Endothelial cell of umbilical vein (primary cell): ENCODE measurements at regions not wholly inside any gene's neighbourhood (a gene's known extent, or its start where the extent isn't known, plus 50 kb on each side); places are given as distances from the start of the nearest gene placed in this dataset.

Experiments used
- BruUV-seq: library from RNA; stranded (reverse); fragments of 400-500 nt; replicated peaks from 2 replicates; lab custom pipeline; 2021; lab: Mats Ljungman, UMichigan
- CTCF ChIA-PET: fragments of 300-600, 350-600 bp; sonication (Branson Sonifier 250); formaldehyde crosslinking; loops from one replicate; lab custom pipeline; 2021; ENCODE audit warnings: antibody characterized with exemption, inconsistent platforms; lab: Charles Lee
- POLR2A ChIA-PET: fragments of 300-600, 350-600 bp; sonication (Branson Sonifier 250); formaldehyde crosslinking; loops from one replicate; lab custom pipeline; 2021; ENCODE audit warnings: antibody characterized with exemption, inconsistent platforms; lab: Charles Lee
- DNase-seq: peaks from one replicate; pipeline ENCODE4 v3.0.0-alpha.2; 2011; ENCODE audit warnings: low read depth, low spot score
- FAIRE-seq: peaks from 2 replicates; lab custom pipeline; 2011; peaks lifted over from hg19 to GRCh38; lab: Jason Lieb, UNC
- H2AFZ ChIP-seq: 2 replicates; pipeline ENCODE4 v1.6.0; 2012; ENCODE audit warnings: low read depth, low read length, control low read depth, inconsistent platforms
- H3K27ac ChIP-seq: 2 replicates; pipeline ENCODE4 v1.5.1; 2011; ENCODE audit warnings: low read depth, mild to moderate bottlenecking, control low read depth, low read length, moderate library complexity; ENCODE audit not compliant: insufficient read depth
- H3K27me3 ChIP-seq, 2 experiments: 2 replicates each; pipeline versions ENCODE4 v1.6.0 to v1.6.1; 2011; ENCODE audit warnings: low read length in 2 of 2, mixed read lengths in 1 of 2; ENCODE audit not compliant: control insufficient read depth in 2 of 2, insufficient read depth in 2 of 2
- H3K36me3 ChIP-seq, 2 experiments: 2 replicates in 1 of 2; 3 replicates in 1 of 2; pipeline ENCODE4 v1.5.1; 2011; ENCODE audit warnings: low read length in 2 of 2, mild to moderate bottlenecking in 1 of 2, moderate library complexity in 1 of 2; ENCODE audit not compliant: control insufficient read depth in 2 of 2, insufficient read depth in 2 of 2; ENCODE audit errors: extremely low read depth in 1 of 2
- H3K4me1 ChIP-seq: 3 replicates; pipeline ENCODE4 v1.5.1; 2011; ENCODE audit warnings: mild to moderate bottlenecking, low read length; ENCODE audit not compliant: control insufficient read depth, insufficient read depth; ENCODE audit errors: extremely low read depth
- H3K4me2 ChIP-seq: 2 replicates; pipeline ENCODE4 v1.6.1; 2011; ENCODE audit warnings: low read length, control low read depth, mixed read lengths; ENCODE audit not compliant: insufficient read depth
- H3K4me3 ChIP-seq, 3 experiments: fragments of 200-600 bp in 1 of 3; sonication (generic), shearing (Covaris generic) in 1 of 3; replicated peaks in 1 of 3; 2 replicates each; pipeline ENCODE4 v1.5.1; 2011 to 2016; ENCODE audit warnings: control low read depth in 3 of 3, low read length in 3 of 3, mild to moderate bottlenecking in 2 of 3, inconsistent platforms in 1 of 3, low read depth in 1 of 3, moderate library complexity in 1 of 3; ENCODE audit not compliant: insufficient read depth in 1 of 3
- H3K79me2 ChIP-seq: 2 replicates; pipeline ENCODE4 v1.6.0; 2012; ENCODE audit warnings: low read length, inconsistent platforms; ENCODE audit not compliant: control insufficient read depth, insufficient read depth
- H3K9ac ChIP-seq: replicated peaks from 2 replicates; pipeline ENCODE3; 2011; ENCODE audit warnings: low read length, control low read depth; ENCODE audit not compliant: insufficient read depth; ENCODE audit errors: extremely low read depth
- H3K9me1 ChIP-seq: replicated peaks from 3 replicates; pipeline ENCODE4 v1.6.0; 2011; ENCODE audit warnings: mild to moderate bottlenecking, low read length; ENCODE audit not compliant: control insufficient read depth, insufficient read depth; ENCODE audit errors: extremely low read depth
- H3K9me3 ChIP-seq: replicated peaks from 2 replicates; pipeline ENCODE4 v1.5.1; 2012; ENCODE audit warnings: low read length, inconsistent platforms; ENCODE audit not compliant: control insufficient read depth, insufficient read depth
- H4K20me1 ChIP-seq: replicated peaks from 2 replicates; pipeline ENCODE3; 2011; ENCODE audit warnings: mild to moderate bottlenecking, low read length; ENCODE audit not compliant: control insufficient read depth, insufficient read depth; ENCODE audit errors: extremely low read depth
- CTCF ChIP-seq, 2 donors: IDR thresholded peaks; 1 replicate in 1 of 2; 2 replicates in 1 of 2; pipeline ENCODE4 v1.5.1; 2011; ENCODE audit warnings: low read length in 2 of 2, mild to moderate bottlenecking in 2 of 2, moderate library complexity in 2 of 2, control low read depth in 1 of 2, inconsistent platforms in 1 of 2, low read depth in 1 of 2; ENCODE audit not compliant: insufficient read depth in 1 of 2; ENCODE audit errors: extremely low read depth in 1 of 2
- EZH2 ChIP-seq: IDR thresholded peaks from 2 replicates; pipeline ENCODE4 v1.6.1; 2012; ENCODE audit warnings: borderline replicate concordance, low read depth, mild to moderate bottlenecking, moderate library complexity, low read length, inconsistent platforms; ENCODE audit not compliant: severe bottlenecking
- FOS ChIP-seq: IDR thresholded peaks from 2 replicates; pipeline ENCODE4 v1.6.1; 2011; ENCODE audit warnings: mild to moderate bottlenecking, low read length, moderate library complexity, borderline replicate concordance; ENCODE audit not compliant: insufficient read depth
- GATA2 ChIP-seq: IDR thresholded peaks from 2 replicates; pipeline ENCODE4 v1.7.0; 2011; ENCODE audit warnings: low read depth, mild to moderate bottlenecking, moderate library complexity, mixed read lengths, low read length; ENCODE audit not compliant: insufficient read length, insufficient read depth
- JUN ChIP-seq: IDR thresholded peaks from 2 replicates; pipeline ENCODE4 v1.6.1; 2011; ENCODE audit warnings: borderline replicate concordance, low read depth; ENCODE audit not compliant: insufficient read length, insufficient read depth
- MAX ChIP-seq: IDR thresholded peaks from 2 replicates; pipeline ENCODE4 v1.6.1; 2011; ENCODE audit not compliant: insufficient read depth, insufficient read length
- MYC ChIP-seq: IDR thresholded peaks from one replicate; pipeline ENCODE4 v1.6.1; 2011; ENCODE audit warnings: mild to moderate bottlenecking, low read depth, low read length
- POLR2A ChIP-seq: IDR thresholded peaks from 2 replicates; pipeline ENCODE4 v1.6.1; 2012; ENCODE audit warnings: low read depth, mild to moderate bottlenecking, control low read depth, low read length
- POLR2AphosphoS5 ChIP-seq: IDR thresholded peaks from 2 replicates; pipeline ENCODE4 v1.6.1; 2012; ENCODE audit warnings: low read depth, mild to moderate bottlenecking, control low read depth, low read length, moderate library complexity; ENCODE audit not compliant: insufficient read depth
- dilution Hi-C: fragments of 300-500 bp; cut with MboI; formaldehyde crosslinking; loops from one replicate; pipeline ENCODE4 v1.15.0; 2019; ENCODE audit warnings: low sequenced_read_pairs; ENCODE audit not compliant: extremely low pct_ligation_motif_present
- intact Hi-C: fragments of 100-400 bp; cut with micrococcal nuclease; formaldehyde crosslinking; loops from one replicate; pipeline ENCODE4 v1.10.0; 2022

- Histone ChIP-seq H3K79me2 (no peaks in the 10 kb centered on the region), H3K36me3 (no peaks in the 10 kb centered on the region), H3K27ac (no peak overlapping the region), H3K4me1 (no peaks in the 10 kb centered on the region), H3K9ac (no peak overlapping the region), H3K9me1 (no peaks in the 10 kb centered on the region), H3K4me2 (no peak overlapping the region), H3K4me3 (no peak overlapping the region), H2AFZ (no peak overlapping the region), H3K27me3 (no peaks in the 10 kb centered on the region), H3K9me3 (no peaks in the 10 kb centered on the region), H4K20me1 (no peaks in the 10 kb centered on the region)
- no TSS peak for BruUV-seq
- DNase-seq (no peak), FAIRE-seq (no peak)
- CTCF ChIA-PET = no interaction called here
- TF ChIP-seq POLR2AphosphoS5 (no peak), FOS (no peak), GATA2 (no peak), MYC (no peak), POLR2A (no peak), EZH2 (no peak), JUN (no peak), MAX (no peak)
- POLR2A ChIA-PET = no interaction called here
- dilution Hi-C loops (no loop called here), intact Hi-C loops (no loop called here)
These were observed 511.7 kb downstream of the NTRK3 start for GRCh38 chr15:87744815-87745214.

- no peak overlapping the region for H3K9ac ChIP-seq
- H3K9me1 ChIP-seq = no peaks in the 10 kb centered on the region
- BruUV-seq = no TSS peak
- H3K27me3 ChIP-seq = no peaks in the 10 kb centered on the region
- POLR2A ChIA-PET = no interaction called here
- H3K79me2 ChIP-seq = no peaks in the 10 kb centered on the region
- DNase-seq (no peak), FAIRE-seq (no peak)
- H3K4me1 ChIP-seq = no peaks in the 10 kb centered on the region
- H3K9me3 ChIP-seq = no peaks in the 10 kb centered on the region
- CTCF ChIA-PET = no interaction called here
- TF ChIP-seq POLR2A (no peak), FOS (no peak), MYC (no peak), EZH2 (no peak), CTCF (IDR thresholded peaks at IDR 0.05; ENCODE audit: extremely low read depth in 1 of 2, insufficient read depth in 1 of 2, low read depth in 1 of 2, low read length in 2 of 2) (no peak), MAX (no peak), JUN (no peak), POLR2AphosphoS5 (no peak), GATA2 (no peak)
- intact Hi-C loops = no loop called here
- H3K4me3 ChIP-seq = no peak overlapping the region
- no peaks in the 10 kb centered on the region for H4K20me1 ChIP-seq
- dilution Hi-C loops = no loop called here
- no peak overlapping the region for H3K27ac ChIP-seq
- no peaks in the 10 kb centered on the region for H3K36me3 ChIP-seq
- H3K4me2 ChIP-seq = no peak overlapping the region
- no peak overlapping the region for H2AFZ ChIP-seq
These were observed 513.0 kb downstream of the NTRK3 start for GRCh38 chr15:87743562-87743961.
